ENCODE measurements at regions not wholly inside any gene's neighbourhood (a gene's known extent, or its start where the extent isn't known, plus 50 kb on each side); places are given as distances from the start of the nearest gene placed in this dataset.

- no peak for TF ChIP-seq CTCF (IDR thresholded peaks at IDR 0.05)
- TF ChIP-seq ZFX (IDR thresholded peaks at IDR 0.05; ENCODE audit: borderline replicate concordance): no peak
These were observed 173.0 kb upstream of the HAND2 start for GRCh38 chr4:173703021-173703420.

Data from 22Rv1 (cell line).